ENCODE measurements at regions not wholly inside any gene's neighbourhood (a gene's known extent, or its start where the extent isn't known, plus 50 kb on each side); places are given as distances from the start of the nearest gene placed in this dataset.

GRCh38 chr10:111234914-111235302 is 158.1 kb downstream of the ADRA2A start:
- no peak for TF ChIP-seq CTCF (IDR thresholded peaks at IDR 0.05)
- TF ChIP-seq POLR2A (IDR thresholded peaks at IDR 0.05) = no peak
